ENCODE measurements at regions not wholly inside any gene's neighbourhood (a gene's known extent, or its start where the extent isn't known, plus 50 kb on each side); places are given as distances from the start of the nearest gene placed in this dataset.
A peak's percentile ranks its signal among the peaks of the same experiment; 100 is the strongest.

DNA sequence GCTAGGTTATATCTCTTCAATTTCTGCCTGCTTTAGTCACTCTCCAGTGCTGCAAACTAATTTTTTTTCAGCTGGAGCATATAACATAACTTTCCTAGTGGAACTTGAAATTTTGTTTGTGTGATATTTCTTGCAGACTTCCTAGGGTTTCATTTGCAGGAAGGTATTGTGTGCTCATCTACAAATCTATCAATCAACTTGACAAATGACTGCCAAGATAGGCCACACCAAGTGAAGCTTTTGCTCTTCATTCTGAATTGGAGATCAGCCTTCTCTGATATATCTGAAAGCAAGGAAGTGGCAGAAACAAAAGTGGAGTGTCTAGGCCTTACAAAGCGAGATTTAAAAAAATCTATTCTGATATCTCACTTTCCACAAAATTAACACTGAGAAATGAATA lies 551.1 kb upstream of the LRFN5 start:
- no peaks in the 10 kb centered on the region for H3K36me3 ChIP-seq (ENCODE audit: insufficient read depth in 1 of 2, low read depth in 1 of 2)
- intact Hi-C loops (cut with DNase I), result no loop called here
- H3K4me1 ChIP-seq, result no peaks in the 10 kb centered on the region
- TF ChIP-seq, protein P1, sequence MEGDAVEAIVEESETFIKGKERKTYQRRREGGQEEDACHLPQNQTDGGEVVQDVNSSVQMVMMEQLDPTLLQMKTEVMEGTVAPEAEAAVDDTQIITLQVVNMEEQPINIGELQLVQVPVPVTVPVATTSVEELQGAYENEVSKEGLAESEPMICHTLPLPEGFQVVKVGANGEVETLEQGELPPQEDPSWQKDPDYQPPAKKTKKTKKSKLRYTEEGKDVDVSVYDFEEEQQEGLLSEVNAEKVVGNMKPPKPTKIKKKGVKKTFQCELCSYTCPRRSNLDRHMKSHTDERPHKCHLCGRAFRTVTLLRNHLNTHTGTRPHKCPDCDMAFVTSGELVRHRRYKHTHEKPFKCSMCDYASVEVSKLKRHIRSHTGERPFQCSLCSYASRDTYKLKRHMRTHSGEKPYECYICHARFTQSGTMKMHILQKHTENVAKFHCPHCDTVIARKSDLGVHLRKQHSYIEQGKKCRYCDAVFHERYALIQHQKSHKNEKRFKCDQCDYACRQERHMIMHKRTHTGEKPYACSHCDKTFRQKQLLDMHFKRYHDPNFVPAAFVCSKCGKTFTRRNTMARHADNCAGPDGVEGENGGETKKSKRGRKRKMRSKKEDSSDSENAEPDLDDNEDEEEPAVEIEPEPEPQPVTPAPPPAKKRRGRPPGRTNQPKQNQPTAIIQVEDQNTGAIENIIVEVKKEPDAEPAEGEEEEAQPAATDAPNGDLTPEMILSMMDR (IDR thresholded peaks at IDR 0.05), result no peak
- ATAC-seq, result no peak
- WGBS, 3 donors, result 77 to 83% (median 80%) methylated on average over 1 of the region's 1 CpG
- no peaks in the 10 kb centered on the region for H3K27me3 ChIP-seq (ENCODE audit: insufficient read depth in 3 of 3, low read length in 2 of 3)
- DNase-seq, result no peak
- no peak overlapping the region for H3K4me3 ChIP-seq
- H3K9me3 ChIP-seq, result no peaks in the 10 kb centered on the region
- H3K27ac ChIP-seq, result no peak overlapping the region

DNA sequence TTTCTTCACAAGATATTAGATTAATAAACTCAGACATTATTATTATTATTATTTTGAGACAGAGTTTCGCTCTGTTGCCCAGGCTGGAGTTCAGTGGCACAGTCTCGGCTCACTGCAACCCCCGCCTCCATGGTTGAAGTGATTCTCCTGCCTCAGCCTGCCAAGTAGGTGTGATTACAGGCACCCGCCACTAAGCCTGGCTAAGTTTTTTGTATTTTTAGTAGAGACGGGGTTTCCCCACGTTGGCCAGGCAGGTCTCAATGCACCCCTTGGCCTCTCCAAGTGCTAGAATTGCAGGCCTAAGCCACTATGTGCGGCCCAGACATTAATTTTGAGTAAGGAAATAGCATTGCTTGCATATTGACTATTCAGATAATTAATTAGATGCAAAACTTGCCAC lies 554.9 kb upstream of the LRFN5 start:
- WGBS, 3 donors, result 62 to 68% (median 68%) methylated on average over 7 of the region's 7 CpGs
- DNase-seq, result no peak
- no peak overlapping the region for H3K27ac ChIP-seq
- H3K4me1 ChIP-seq, result no peaks in the 10 kb centered on the region
- no peaks in the 10 kb centered on the region for H3K27me3 ChIP-seq (ENCODE audit: insufficient read depth in 3 of 3, low read length in 2 of 3)
- H3K36me3 ChIP-seq (ENCODE audit: insufficient read depth in 1 of 2, low read depth in 1 of 2), result no peaks in the 10 kb centered on the region
- H3K9me3 ChIP-seq, result no peaks in the 10 kb centered on the region
- no peak overlapping the region for H3K4me3 ChIP-seq
- no peak for ATAC-seq
- intact Hi-C loops (cut with DNase I), result no loop called here
- TF ChIP-seq, protein P1 (IDR thresholded peaks at IDR 0.05), result no peak

GRCh38 chr14:41047763-41048162 lies 558.9 kb upstream of the LRFN5 start:
- Histone ChIP-seq H3K4me3 (no peak overlapping the region), H3K36me3 (ENCODE audit: insufficient read depth in 1 of 2, low read depth in 1 of 2) (no peaks in the 10 kb centered on the region), H3K9me3 (no peaks in the 10 kb centered on the region), H3K27me3 (ENCODE audit: insufficient read depth in 3 of 3, low read length in 2 of 3) (no peaks in the 10 kb centered on the region), H3K4me1 (no peaks in the 10 kb centered on the region), H3K27ac (no peak overlapping the region)
- intact Hi-C loops (cut with DNase I), result no loop called here
- DNase-seq (no peak), ATAC-seq (no peak)
- TF ChIP-seq, protein P1 (IDR thresholded peaks at IDR 0.05), result no peak
- 0% methylated on average over 1 of the region's 1 CpG for WGBS, 3 donors

DNA sequence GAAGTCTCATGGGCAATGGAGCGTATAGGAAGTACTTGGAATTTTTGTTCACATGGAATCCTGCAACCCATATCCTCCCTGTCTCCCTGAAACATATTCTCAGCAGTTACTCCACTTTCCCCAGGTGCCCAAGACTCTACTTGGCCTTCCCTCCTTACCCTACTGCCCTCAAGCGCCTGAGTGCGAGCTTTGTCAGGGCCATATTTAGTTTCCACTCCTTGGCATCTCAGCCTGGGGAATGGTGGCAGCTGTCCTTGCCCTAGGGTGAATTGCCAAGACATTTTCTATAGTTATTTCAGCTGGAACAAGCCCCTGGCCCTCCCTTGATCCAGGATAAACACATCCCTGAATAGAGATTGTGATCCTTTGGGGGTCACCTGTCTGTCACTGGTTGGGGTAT lies 569.3 kb upstream of the LRFN5 start:
- DNase-seq (no peak), ATAC-seq (peak in 2 of 4 donors; percentile 52 to 74)
- no peaks in the 10 kb centered on the region for H3K4me1 ChIP-seq
- H3K36me3 ChIP-seq (ENCODE audit: insufficient read depth in 1 of 2, low read depth in 1 of 2), result no peaks in the 10 kb centered on the region
- WGBS, 3 donors, result 44 to 70% (median 50%) methylated on average over 3 of the region's 3 CpGs
- no peaks in the 10 kb centered on the region for H3K9me3 ChIP-seq
- TF ChIP-seq, protein P1 (IDR thresholded peaks at IDR 0.05), result no peak
- intact Hi-C loops (cut with DNase I), result no loop called here
- no peaks in the 10 kb centered on the region for H3K27me3 ChIP-seq (ENCODE audit: insufficient read depth in 3 of 3, low read length in 2 of 3)
- H3K4me3 ChIP-seq, result no peak overlapping the region
- H3K27ac ChIP-seq, result no peak overlapping the region

GRCh38 chr14:41034969-41035368 lies 571.7 kb upstream of the LRFN5 start:
- no peaks in the 10 kb centered on the region for H3K27me3 ChIP-seq (ENCODE audit: insufficient read depth in 3 of 3, low read length in 2 of 3)
- 90 to 96% (median 95%) methylated on average over 1 of the region's 1 CpG for WGBS, 3 donors
- ATAC-seq (no peak), DNase-seq (no peak)
- H3K27ac ChIP-seq, result no peak overlapping the region
- no peaks in the 10 kb centered on the region for H3K4me1 ChIP-seq
- H3K9me3 ChIP-seq, result no peaks in the 10 kb centered on the region
- TF ChIP-seq, protein P1 (IDR thresholded peaks at IDR 0.05), result no peak
- no peak overlapping the region for H3K4me3 ChIP-seq
- intact Hi-C loops (cut with DNase I), result no loop called here
- H3K36me3 ChIP-seq (ENCODE audit: insufficient read depth in 1 of 2, low read depth in 1 of 2), result no peaks in the 10 kb centered on the region
